ENCODE measurements at regions not wholly inside any gene's neighbourhood (a gene's known extent, or its start where the extent isn't known, plus 50 kb on each side); places are given as distances from the start of the nearest gene placed in this dataset.

- H2AFZ ChIP-seq (ENCODE audit: low read length): no peak overlapping the region
- no peak overlapping the region for H3K4me2 ChIP-seq (ENCODE audit: extremely low read depth, insufficient read depth, low read length)
- no peaks in the 10 kb centered on the region for H3K36me3 ChIP-seq (ENCODE audit: control insufficient read depth, insufficient read depth, low read length)
- no peak overlapping the region for H3K4me3 ChIP-seq (replicated peaks in 1 of 4; ENCODE audit: control extremely low read depth in 1 of 4, insufficient read depth in 1 of 4, low read depth in 3 of 4, low read length in 4 of 4)
- no peaks in the 10 kb centered on the region for H3K9me3 ChIP-seq (ENCODE audit: control insufficient read depth, insufficient read depth, low read depth, low read length)
- no peaks in the 10 kb centered on the region for H4K20me1 ChIP-seq (ENCODE audit: control insufficient read depth, extremely low read depth, insufficient read depth, low read length)
- H3K27ac ChIP-seq (ENCODE audit: insufficient read depth, low read length): no peak overlapping the region
- no peaks in the 10 kb centered on the region for H3K4me1 ChIP-seq (ENCODE audit: control insufficient read depth, extremely low read depth, insufficient read depth, low read length)
- peak in 1 of 2 donors; percentile 30 for DNase-seq (ENCODE audit: low read depth in 2 of 2)
- no peaks in the 10 kb centered on the region for H3K79me2 ChIP-seq (ENCODE audit: control insufficient read depth, insufficient read depth, low read length)
- no peaks in the 10 kb centered on the region for H3K27me3 ChIP-seq (ENCODE audit: control insufficient read depth, insufficient read depth, low read length)
- H3K9ac ChIP-seq (ENCODE audit: insufficient read depth, low read length): no peak overlapping the region
- TF ChIP-seq EZH2 (IDR thresholded peaks at IDR 0.05; ENCODE audit: low read length, missing control alignments): no peak
- TF ChIP-seq CTCF (conservative IDR thresholded peaks at IDR 0.05 in 1 of 2, IDR thresholded peaks at IDR 0.05 in 1 of 2; ENCODE audit: low read depth in 1 of 2, low read length in 2 of 2): no peak
Measured at GRCh38 chr2:156077041-156077742, 255.3 kb downstream of the NR4A2 start.

- Histone ChIP-seq H3K27ac (ENCODE audit: insufficient read depth, low read length) (no peak overlapping the region), H3K36me3 (ENCODE audit: control insufficient read depth, insufficient read depth, low read length) (no peaks in the 10 kb centered on the region), H3K4me1 (ENCODE audit: control insufficient read depth, extremely low read depth, insufficient read depth, low read length) (no peaks in the 10 kb centered on the region), H3K9ac (ENCODE audit: insufficient read depth, low read length) (no peak overlapping the region), H4K20me1 (ENCODE audit: control insufficient read depth, extremely low read depth, insufficient read depth, low read length) (no peaks in the 10 kb centered on the region), H3K4me2 (ENCODE audit: extremely low read depth, insufficient read depth, low read length) (no peak overlapping the region), H2AFZ (ENCODE audit: low read length) (no peak overlapping the region), H3K9me3 (ENCODE audit: control insufficient read depth, insufficient read depth, low read depth, low read length) (no peaks in the 10 kb centered on the region), H3K79me2 (ENCODE audit: control insufficient read depth, insufficient read depth, low read length) (no peaks in the 10 kb centered on the region), H3K27me3 (ENCODE audit: control insufficient read depth, insufficient read depth, low read length) (no peaks in the 10 kb centered on the region), H3K4me3 (replicated peaks in 1 of 4; ENCODE audit: control extremely low read depth in 1 of 4, insufficient read depth in 1 of 4, low read depth in 3 of 4, low read length in 4 of 4) (no peak overlapping the region)
- DNase-seq (ENCODE audit: low read depth in 2 of 2): no peak
- TF ChIP-seq CTCF (conservative IDR thresholded peaks at IDR 0.05 in 1 of 2, IDR thresholded peaks at IDR 0.05 in 1 of 2; ENCODE audit: low read depth in 1 of 2, low read length in 2 of 2) (peak in 1 of 2 donors; percentile 17), EZH2 (IDR thresholded peaks at IDR 0.05; ENCODE audit: low read length, missing control alignments) (no peak)
Measured at GRCh38 chr2:156065912-156066311, 266.6 kb downstream of the NR4A2 start.

GRCh38 chr2:156064540-156064939 lies 268.0 kb downstream of the NR4A2 start:
- Histone ChIP-seq H4K20me1 (ENCODE audit: control insufficient read depth, extremely low read depth, insufficient read depth, low read length) (no peaks in the 10 kb centered on the region), H3K4me3 (replicated peaks in 1 of 4; ENCODE audit: control extremely low read depth in 1 of 4, insufficient read depth in 1 of 4, low read depth in 3 of 4, low read length in 4 of 4) (no peak overlapping the region), H3K4me1 (ENCODE audit: control insufficient read depth, extremely low read depth, insufficient read depth, low read length) (no peaks in the 10 kb centered on the region), H3K36me3 (ENCODE audit: control insufficient read depth, insufficient read depth, low read length) (no peaks in the 10 kb centered on the region), H3K27me3 (ENCODE audit: control insufficient read depth, insufficient read depth, low read length) (no peaks in the 10 kb centered on the region), H3K27ac (ENCODE audit: insufficient read depth, low read length) (no peak overlapping the region), H3K79me2 (ENCODE audit: control insufficient read depth, insufficient read depth, low read length) (no peaks in the 10 kb centered on the region), H2AFZ (ENCODE audit: low read length) (no peak overlapping the region), H3K9ac (ENCODE audit: insufficient read depth, low read length) (no peak overlapping the region), H3K4me2 (ENCODE audit: extremely low read depth, insufficient read depth, low read length) (no peak overlapping the region), H3K9me3 (ENCODE audit: control insufficient read depth, insufficient read depth, low read depth, low read length) (no peaks in the 10 kb centered on the region)
- no peak for DNase-seq (ENCODE audit: low read depth in 2 of 2)
- TF ChIP-seq CTCF (conservative IDR thresholded peaks at IDR 0.05 in 1 of 2, IDR thresholded peaks at IDR 0.05 in 1 of 2; ENCODE audit: low read depth in 1 of 2, low read length in 2 of 2): no peak

Data from fibroblast of lung (primary cell).